ENCODE measurements at regions not wholly inside any gene's neighbourhood (a gene's known extent, or its start where the extent isn't known, plus 50 kb on each side); places are given as distances from the start of the nearest gene placed in this dataset.

DNA sequence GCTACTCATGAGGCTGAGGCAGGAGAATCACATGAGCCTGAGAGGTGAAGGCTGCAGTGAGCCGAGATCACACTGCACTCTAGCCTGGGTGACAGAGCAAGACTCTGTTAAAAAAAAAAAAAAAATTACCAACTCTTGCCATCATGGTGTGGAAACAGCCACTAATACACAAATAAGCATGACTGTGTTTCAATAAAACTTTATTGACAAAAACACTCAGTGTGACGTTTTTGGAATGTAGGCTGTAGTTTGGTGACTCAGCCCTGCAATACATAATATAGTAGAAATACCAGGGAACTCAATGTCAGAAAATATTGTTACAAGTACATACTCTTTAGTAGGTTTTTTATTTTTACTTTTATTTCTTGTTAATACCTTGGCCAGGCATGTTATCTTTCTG is 207.1 kb downstream of the CASP12 start:
- H3K4me1 Mint-ChIP-seq (ENCODE audit: unreplicated experiment): peaks cover 25% of the 10 kb centered on the region

DNA sequence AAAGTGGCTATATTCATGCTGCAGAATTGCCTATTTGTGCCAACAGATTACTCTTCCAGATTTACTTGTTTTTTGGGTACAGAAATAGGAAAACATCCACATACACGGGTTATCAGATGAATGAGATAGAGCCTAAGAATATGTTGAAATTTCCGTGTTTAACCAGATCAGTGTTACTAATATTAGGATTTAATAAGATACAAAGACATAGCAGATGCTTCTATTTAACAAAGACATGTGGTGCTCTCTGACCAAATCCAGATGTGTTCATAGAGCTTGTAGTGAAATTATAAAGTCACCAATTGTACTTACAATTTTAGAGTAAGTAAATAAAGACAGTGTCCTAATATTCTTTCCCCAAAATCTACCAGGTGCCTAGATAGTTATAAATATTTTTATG is 208.0 kb downstream of the CASP12 start:
- H3K4me1 Mint-ChIP-seq (ENCODE audit: unreplicated experiment): peaks cover 28% of the 10 kb centered on the region
- H3K27ac Mint-ChIP-seq (ENCODE audit: unreplicated experiment): no peak overlapping the region
- H3K36me3 Mint-ChIP-seq (ENCODE audit: low read depth, unreplicated experiment): no peaks in the 10 kb centered on the region
- H3K9me3 Mint-ChIP-seq (ENCODE audit: unreplicated experiment): no peaks in the 10 kb centered on the region
- no peak for DNase-seq (ENCODE audit: low spot score)
- TF ChIP-seq, protein P1, sequence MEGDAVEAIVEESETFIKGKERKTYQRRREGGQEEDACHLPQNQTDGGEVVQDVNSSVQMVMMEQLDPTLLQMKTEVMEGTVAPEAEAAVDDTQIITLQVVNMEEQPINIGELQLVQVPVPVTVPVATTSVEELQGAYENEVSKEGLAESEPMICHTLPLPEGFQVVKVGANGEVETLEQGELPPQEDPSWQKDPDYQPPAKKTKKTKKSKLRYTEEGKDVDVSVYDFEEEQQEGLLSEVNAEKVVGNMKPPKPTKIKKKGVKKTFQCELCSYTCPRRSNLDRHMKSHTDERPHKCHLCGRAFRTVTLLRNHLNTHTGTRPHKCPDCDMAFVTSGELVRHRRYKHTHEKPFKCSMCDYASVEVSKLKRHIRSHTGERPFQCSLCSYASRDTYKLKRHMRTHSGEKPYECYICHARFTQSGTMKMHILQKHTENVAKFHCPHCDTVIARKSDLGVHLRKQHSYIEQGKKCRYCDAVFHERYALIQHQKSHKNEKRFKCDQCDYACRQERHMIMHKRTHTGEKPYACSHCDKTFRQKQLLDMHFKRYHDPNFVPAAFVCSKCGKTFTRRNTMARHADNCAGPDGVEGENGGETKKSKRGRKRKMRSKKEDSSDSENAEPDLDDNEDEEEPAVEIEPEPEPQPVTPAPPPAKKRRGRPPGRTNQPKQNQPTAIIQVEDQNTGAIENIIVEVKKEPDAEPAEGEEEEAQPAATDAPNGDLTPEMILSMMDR (IDR thresholded peaks at IDR 0.05; ENCODE audit: unreplicated experiment): no peak
- H3K4me3 Mint-ChIP-seq (ENCODE audit: unreplicated experiment): no peak overlapping the region
- H3K27me3 Mint-ChIP-seq (ENCODE audit: unreplicated experiment): no peaks in the 10 kb centered on the region

More for the DNA sequence above, 207.1 kb downstream of the CASP12 start:
- H3K27ac Mint-ChIP-seq (ENCODE audit: unreplicated experiment): no peak overlapping the region
- no peak for DNase-seq (ENCODE audit: low spot score)
- H3K36me3 Mint-ChIP-seq (ENCODE audit: low read depth, unreplicated experiment): no peaks in the 10 kb centered on the region
- H3K4me3 Mint-ChIP-seq (ENCODE audit: unreplicated experiment): no peak overlapping the region
- H3K9me3 Mint-ChIP-seq (ENCODE audit: unreplicated experiment): no peaks in the 10 kb centered on the region
- no peaks in the 10 kb centered on the region for H3K27me3 Mint-ChIP-seq (ENCODE audit: unreplicated experiment)
- TF ChIP-seq, protein P1 (IDR thresholded peaks at IDR 0.05; ENCODE audit: unreplicated experiment): no peak

DNA sequence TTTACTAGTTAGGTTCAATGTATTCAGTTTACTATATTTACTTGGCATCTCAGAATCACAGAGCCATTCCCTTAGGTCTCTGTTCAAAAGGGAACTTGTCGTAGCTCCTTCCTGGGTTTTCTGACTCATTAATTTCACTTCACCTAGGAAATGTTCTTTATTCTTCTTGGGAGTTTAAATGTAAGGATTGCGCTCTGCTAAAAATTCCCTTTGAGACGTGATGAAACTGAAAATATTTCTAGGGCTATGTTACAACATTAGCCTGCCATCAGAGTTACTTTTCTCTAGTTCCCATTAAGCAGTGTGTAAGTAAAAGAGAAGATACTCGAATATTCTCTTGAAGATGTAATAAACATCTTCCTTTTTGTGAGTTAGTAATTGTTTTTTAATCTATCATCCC is 209.5 kb downstream of the CASP12 start:
- Mint-ChIP-seq H3K27ac (ENCODE audit: unreplicated experiment) (peak overlapping the region; percentile 79), H3K9me3 (ENCODE audit: unreplicated experiment) (no peaks in the 10 kb centered on the region)

DNA sequence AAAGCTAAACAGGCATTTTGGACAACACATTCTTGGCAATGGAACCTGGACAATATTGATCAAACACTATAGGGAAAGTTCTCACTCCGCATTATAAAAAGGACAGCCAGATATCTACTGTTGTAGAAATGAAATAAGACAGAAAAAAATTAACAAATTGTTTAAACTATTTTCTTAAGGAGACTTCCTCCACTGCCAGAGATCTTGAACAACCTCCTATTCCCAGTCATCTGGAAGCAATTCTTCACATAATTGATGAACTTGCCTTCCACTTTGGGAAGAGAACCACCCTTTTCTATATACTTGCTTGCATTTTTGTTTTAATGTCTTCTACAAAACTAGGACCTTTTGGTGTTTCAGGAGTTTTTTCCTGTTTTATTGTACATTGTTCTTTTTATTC is 216.1 kb downstream of the CASP12 start:
- no peak for DNase-seq (ENCODE audit: low spot score)
- H3K4me1 Mint-ChIP-seq (ENCODE audit: unreplicated experiment): peaks cover 17% of the 10 kb centered on the region
- H3K27me3 Mint-ChIP-seq (ENCODE audit: unreplicated experiment): peaks cover 2% of the 10 kb centered on the region
- no peak overlapping the region for H3K4me3 Mint-ChIP-seq (ENCODE audit: unreplicated experiment)
- H3K27ac Mint-ChIP-seq (ENCODE audit: unreplicated experiment): no peak overlapping the region
- TF ChIP-seq, protein P1 (IDR thresholded peaks at IDR 0.05; ENCODE audit: unreplicated experiment): no peak
- no peaks in the 10 kb centered on the region for H3K36me3 Mint-ChIP-seq (ENCODE audit: low read depth, unreplicated experiment)
- H3K9me3 Mint-ChIP-seq (ENCODE audit: unreplicated experiment): no peaks in the 10 kb centered on the region

More for the DNA sequence above, 209.5 kb downstream of the CASP12 start:
- Mint-ChIP-seq H3K4me1 (ENCODE audit: unreplicated experiment) (peaks cover 33% of the 10 kb centered on the region), H3K36me3 (ENCODE audit: low read depth, unreplicated experiment) (no peaks in the 10 kb centered on the region), H3K4me3 (ENCODE audit: unreplicated experiment) (no peak overlapping the region), H3K27me3 (ENCODE audit: unreplicated experiment) (no peaks in the 10 kb centered on the region)
- TF ChIP-seq, protein P1 (IDR thresholded peaks at IDR 0.05; ENCODE audit: unreplicated experiment): no peak
- no peak for DNase-seq (ENCODE audit: low spot score)

DNA sequence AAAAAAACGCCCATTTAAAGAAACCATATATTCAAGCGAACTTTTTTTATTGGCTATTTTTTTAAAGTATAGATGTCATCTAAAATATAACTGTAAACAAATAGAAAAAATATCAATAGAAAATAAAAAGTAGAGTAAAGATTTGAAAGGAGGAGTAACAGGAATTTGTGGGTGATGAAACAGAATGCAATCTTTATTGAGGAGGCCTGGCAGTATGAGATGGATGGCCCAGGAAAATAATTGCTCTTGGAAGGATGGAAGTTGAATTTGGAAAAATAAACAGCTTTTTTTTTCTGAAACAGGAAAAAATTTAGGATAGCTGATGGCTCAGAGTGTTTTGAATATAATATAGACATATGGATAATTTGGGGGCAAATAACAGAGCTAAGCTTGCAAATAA is 219.0 kb downstream of the CASP12 start:
- H3K27me3 Mint-ChIP-seq (ENCODE audit: unreplicated experiment): peaks cover 2% of the 10 kb centered on the region
- no peak overlapping the region for H3K27ac Mint-ChIP-seq (ENCODE audit: unreplicated experiment)
- TF ChIP-seq, protein P1 (IDR thresholded peaks at IDR 0.05; ENCODE audit: unreplicated experiment): no peak
- DNase-seq (ENCODE audit: low spot score): no peak
- H3K9me3 Mint-ChIP-seq (ENCODE audit: unreplicated experiment): no peaks in the 10 kb centered on the region
- H3K4me3 Mint-ChIP-seq (ENCODE audit: unreplicated experiment): no peak overlapping the region
- H3K36me3 Mint-ChIP-seq (ENCODE audit: low read depth, unreplicated experiment): no peaks in the 10 kb centered on the region
- no peaks in the 10 kb centered on the region for H3K4me1 Mint-ChIP-seq (ENCODE audit: unreplicated experiment)
